H1 (cell line): ENCODE measurements at regions not wholly inside any gene's neighbourhood (a gene's known extent, or its start where the extent isn't known, plus 50 kb on each side); places are given as distances from the start of the nearest gene placed in this dataset.
A peak's percentile ranks its signal among the peaks of the same experiment; 100 is the strongest.

Experiments used
- CTCF ChIA-PET: fragments of 300-600 bp; sonication (Branson Sonifier 250); formaldehyde crosslinking; loops from one replicate; lab custom pipeline; 2021; ENCODE audit not compliant: partially characterized antibody; lab: Charles Lee
- POLR2A ChIA-PET: fragments of 300-600 bp; sonication (Branson Sonifier 250); formaldehyde crosslinking; loops from one replicate; lab custom pipeline; 2021; ENCODE audit warnings: inconsistent platforms; ENCODE audit not compliant: partially characterized antibody; lab: Charles Lee
- DNase-seq, 2 experiments: peaks; one replicate each; pipeline versions ENCODE4 v3.0.0 to v3.0.0-alpha.2; 2010 to 2022; ENCODE audit warnings: low spot score in 2 of 2, low read depth in 1 of 2, mixed read lengths in 1 of 2
- FAIRE-seq: peaks from 2 replicates; lab custom pipeline; 2011; peaks lifted over from hg19 to GRCh38; lab: Jason Lieb, UNC
- H2AFZ ChIP-seq: 2 replicates; pipeline ENCODE4 v1.8.1; 2012; ENCODE audit warnings: low read length, inconsistent platforms
- H2AK5ac ChIP-seq: 2 replicates; pipeline ENCODE4 v1.6.1; 2013; ENCODE audit warnings: low read depth, low read length
- H2BK120ac ChIP-seq: replicated peaks from 2 replicates; pipeline ENCODE3; 2013; ENCODE audit warnings: low read depth, low read length, inconsistent platforms
- H2BK12ac ChIP-seq: 2 replicates; pipeline ENCODE4 v1.6.1; 2013; ENCODE audit warnings: low read depth, low read length
- H2BK15ac ChIP-seq: 2 replicates; pipeline ENCODE4 v1.6.1; 2013; ENCODE audit warnings: low read length
- H2BK20ac ChIP-seq: 2 replicates; pipeline ENCODE4 v1.6.1; 2013; ENCODE audit warnings: low read length
- H2BK5ac ChIP-seq: 2 replicates; pipeline ENCODE4 v1.6.1; 2013; ENCODE audit warnings: low read depth, low read length
- H3K14ac ChIP-seq: 2 replicates; pipeline ENCODE4 v1.6.1; 2013; ENCODE audit warnings: inconsistent platforms; ENCODE audit not compliant: insufficient read length
- H3K18ac ChIP-seq: 2 replicates; pipeline ENCODE4 v1.6.1; 2013; ENCODE audit warnings: low read length; ENCODE audit errors: extremely low read depth
- H3K23ac ChIP-seq: 2 replicates; pipeline ENCODE4 v1.6.1; 2013; ENCODE audit warnings: inconsistent platforms; ENCODE audit not compliant: insufficient read length
- H3K23me2 ChIP-seq: 2 replicates; pipeline ENCODE4 v1.6.1; 2013; ENCODE audit warnings: low read depth, low read length
- H3K27ac ChIP-seq: 2 replicates; pipeline ENCODE4 v1.6.1; 2011; ENCODE audit warnings: low read depth, low read length, inconsistent platforms
- H3K27me3 ChIP-seq, 4 experiments: replicated peaks in 1 of 4; 1 replicate in 1 of 4; 2 replicates in 3 of 4; pipeline versions ENCODE4 v1.6.1 to v1.8.1; 2011 to 2013; ENCODE audit warnings: low read length in 3 of 4, mild to moderate bottlenecking in 3 of 4, inconsistent platforms in 2 of 4, mixed read lengths in 2 of 4, moderate library complexity in 1 of 4; ENCODE audit not compliant: control insufficient read depth in 3 of 4, insufficient read depth in 3 of 4; ENCODE audit errors: extremely low read depth in 1 of 4
- H3K36me3 ChIP-seq, 4 experiments: 2 replicates each; pipeline versions ENCODE4 v1.6.1 to v1.8.1; 2011 to 2013; ENCODE audit warnings: mild to moderate bottlenecking in 4 of 4, low read length in 3 of 4, moderate library complexity in 2 of 4, control low read depth in 1 of 4, inconsistent platforms in 1 of 4; ENCODE audit not compliant: insufficient read depth in 4 of 4, control insufficient read depth in 2 of 4
- H3K4ac ChIP-seq: replicated peaks from 2 replicates; pipeline ENCODE3; 2013; ENCODE audit warnings: low read length, low read depth, mixed read lengths, inconsistent platforms; ENCODE audit not compliant: insufficient read length
- H3K4me1 ChIP-seq, 4 experiments: replicated peaks in 1 of 4; 1 replicate in 1 of 4; 2 replicates in 3 of 4; pipeline versions ENCODE4 v1.6.1 to v1.8.1; 2011 to 2013; ENCODE audit warnings: low read length in 3 of 4, inconsistent platforms in 2 of 4, mixed read lengths in 1 of 4; ENCODE audit not compliant: insufficient read depth in 4 of 4, control insufficient read depth in 3 of 4
- H3K4me2 ChIP-seq, 2 experiments: 2 replicates each; pipeline versions ENCODE4 v1.6.1 to v1.8.1; 2011 to 2013; ENCODE audit warnings: low read depth in 2 of 2, low read length in 2 of 2, control low read depth in 1 of 2, inconsistent platforms in 1 of 2, mild to moderate bottlenecking in 1 of 2; ENCODE audit not compliant: insufficient read depth in 1 of 2
- H3K4me3 ChIP-seq, 4 experiments: fragments of 200-600, 300-600 bp in 1 of 4; sonication (generic), shearing (Covaris generic), sonication (Bioruptor Twin) in 1 of 4; 2 replicates each; pipeline versions ENCODE4 v1.5.1 to v1.8.1; 2011 to 2016; ENCODE audit warnings: low read length in 4 of 4, low read depth in 3 of 4, control low read depth in 2 of 4, inconsistent platforms in 2 of 4, mild to moderate bottlenecking in 2 of 4, mixed read lengths in 1 of 4, moderate library complexity in 1 of 4; ENCODE audit not compliant: insufficient read depth in 2 of 4; ENCODE audit errors: extremely low read depth in 1 of 4
- H3K56ac ChIP-seq: replicated peaks from 2 replicates; pipeline ENCODE3; 2013; ENCODE audit warnings: low read depth, mild to moderate bottlenecking, mixed read lengths, low read length, inconsistent platforms; ENCODE audit not compliant: insufficient read length
- H3K79me1 ChIP-seq: 2 replicates; pipeline ENCODE4 v1.6.1; 2013; ENCODE audit warnings: low read depth, low read length, control low read depth
- H3K79me2 ChIP-seq, 2 experiments: 2 replicates each; pipeline versions ENCODE4 v1.6.1 to v1.8.1; 2012 to 2013; ENCODE audit warnings: low read length in 2 of 2, mild to moderate bottlenecking in 2 of 2, inconsistent platforms in 1 of 2; ENCODE audit not compliant: insufficient read depth in 2 of 2, control insufficient read depth in 1 of 2
- H3K9ac ChIP-seq, 4 experiments: replicated peaks in 1 of 4; 1 replicate in 1 of 4; 2 replicates in 3 of 4; pipeline versions ENCODE4 v1.6.1 to v1.8.1; 2011 to 2013; ENCODE audit warnings: low read depth in 3 of 4, low read length in 3 of 4, control low read depth in 2 of 4, mild to moderate bottlenecking in 2 of 4, moderate library complexity in 2 of 4, inconsistent platforms in 1 of 4; ENCODE audit errors: extremely low read depth in 1 of 4
- H3K9me3 ChIP-seq, 2 experiments: 2 replicates each; pipeline versions ENCODE4 v1.6.1 to v1.8.1; 2012 to 2013; ENCODE audit warnings: mild to moderate bottlenecking in 2 of 2, moderate library complexity in 2 of 2, control low read depth in 1 of 2, inconsistent platforms in 1 of 2, low read depth in 1 of 2, low read length in 1 of 2, mixed read lengths in 1 of 2; ENCODE audit not compliant: insufficient read depth in 2 of 2
- H4K20me1 ChIP-seq, 2 experiments: replicated peaks in 1 of 2; 2 replicates each; pipeline versions ENCODE3 to v1.8.1; 2011 to 2013; ENCODE audit warnings: inconsistent platforms in 2 of 2, low read length in 2 of 2, mild to moderate bottlenecking in 1 of 2; ENCODE audit not compliant: insufficient read depth in 2 of 2, control insufficient read depth in 1 of 2
- H4K5ac ChIP-seq: 2 replicates; pipeline ENCODE4 v1.6.1; 2013; ENCODE audit warnings: low read length, low read depth, mixed read lengths, inconsistent platforms; ENCODE audit not compliant: insufficient read length
- H4K8ac ChIP-seq: 2 replicates; pipeline ENCODE4 v1.8.0; 2013; ENCODE audit warnings: mild to moderate bottlenecking, moderate library complexity, low read length, inconsistent platforms; ENCODE audit not compliant: insufficient read depth; ENCODE audit errors: extremely low read depth
- H4K91ac ChIP-seq: replicated peaks from 2 replicates; pipeline ENCODE3; 2013; ENCODE audit warnings: low read length, mixed read lengths, inconsistent platforms; ENCODE audit not compliant: insufficient read length
- ASH2L ChIP-seq: fragments of 200-600, 300-600 bp; sonication (generic); IDR thresholded peaks from one replicate; pipeline ENCODE4 v1.7.1; 2017; ENCODE audit warnings: low read length
- BRCA1 ChIP-seq: IDR thresholded peaks from 2 replicates; pipeline ENCODE4 v1.6.1; 2012; ENCODE audit warnings: low read depth, low read length, improper control_type of control experiment
- CREB1 ChIP-seq: IDR thresholded peaks from 2 replicates; pipeline ENCODE4 v1.6.1; 2012; ENCODE audit warnings: inconsistent platforms
- CTBP2 ChIP-seq: IDR thresholded peaks from 2 replicates; pipeline ENCODE4 v1.7.0; 2011; ENCODE audit warnings: borderline replicate concordance, mild to moderate bottlenecking, moderate library complexity, mixed read lengths, low read length; ENCODE audit not compliant: insufficient read depth, insufficient read length
- EGR1 ChIP-seq: IDR thresholded peaks from 2 replicates; pipeline ENCODE4 v1.6.1; 2011; ENCODE audit warnings: low read depth, low read length, borderline replicate concordance
- EP300 ChIP-seq, 2 experiments: IDR thresholded peaks; 1 replicate in 1 of 2; 2 replicates in 1 of 2; pipeline ENCODE4 v1.6.1; 2011 to 2012; ENCODE audit warnings: low read depth in 2 of 2, low read length in 2 of 2, mild to moderate bottlenecking in 2 of 2, borderline replicate concordance in 1 of 2, inconsistent platforms in 1 of 2, moderate library complexity in 1 of 2
- EZH2 ChIP-seq: fragments of 200-600 bp; sonication (generic); IDR thresholded peaks from 2 replicates; pipeline ENCODE4 v1.7.1; 2012; ENCODE audit warnings: low read depth, mild to moderate bottlenecking, moderate library complexity, low read length, inconsistent platforms; ENCODE audit not compliant: severe bottlenecking
- HDAC6 ChIP-seq: IDR thresholded peaks from one replicate; pipeline ENCODE4 v1.7.1; 2012; ENCODE audit warnings: low read depth, mild to moderate bottlenecking, inconsistent platforms, low read length, moderate library complexity
- KDM4A ChIP-seq: IDR thresholded peaks from one replicate; pipeline ENCODE4 v1.7.1; 2012; ENCODE audit warnings: low read depth, mild to moderate bottlenecking, moderate library complexity, low read length, inconsistent platforms; ENCODE audit not compliant: severe bottlenecking
- NANOG ChIP-seq: IDR thresholded peaks from 2 replicates; pipeline ENCODE4 v1.6.1; 2011; ENCODE audit warnings: low read length, low read depth, mild to moderate bottlenecking, inconsistent platforms; ENCODE audit not compliant: insufficient read depth, poor library complexity, severe bottlenecking
- POLR2A ChIP-seq, 2 experiments: IDR thresholded peaks; 1 replicate in 1 of 2; 2 replicates in 1 of 2; pipeline ENCODE4 v1.6.1; 2011; ENCODE audit warnings: low read depth in 2 of 2, low read length in 2 of 2, mild to moderate bottlenecking in 2 of 2; ENCODE audit errors: control extremely low read depth in 1 of 2
- SIX5 ChIP-seq: IDR thresholded peaks from 2 replicates; pipeline ENCODE4 v1.6.1; 2011; ENCODE audit warnings: mild to moderate bottlenecking, low read depth, low read length
- SRF ChIP-seq: IDR thresholded peaks from 2 replicates; pipeline ENCODE4 v1.6.1; 2011; ENCODE audit warnings: mild to moderate bottlenecking, low read depth, low read length, moderate library complexity
- WGBS, 2 experiments: shearing (Covaris generic) in 1 of 2; methylation state at CpG; one replicate each; pipeline versions ENCODE4 v1.1.6 to v1.1.7; 2013 to 2015; ENCODE audit warnings: low lambda C conversion rate in 2 of 2, mixed read lengths in 2 of 2, inconsistent platforms in 1 of 2, low coverage in 1 of 2, missing lambda C conversion rate in 1 of 2; ENCODE audit not compliant: insufficient replicate concordance in 2 of 2, insufficient coverage in 1 of 2, insufficient read length in 1 of 2; ENCODE audit errors: extremely low coverage in 1 of 2, missing lambda C conversion rate in 1 of 2; 5-methylcytosine and 5-hydroxymethylcytosine counted together
- TF ChIP-seq, protein P1 (sequence below): IDR thresholded peaks from 2 replicates; pipeline ENCODE4 v1.6.1; 2012; ENCODE audit warnings: inconsistent platforms

GRCh38 chr3:144501467-144501866 lies 529.8 kb downstream of the DIPK2A start:
- H3K23me2 ChIP-seq = no peaks in the 10 kb centered on the region
- peak overlapping the region; percentile 77 for H2BK120ac ChIP-seq
- H2BK12ac ChIP-seq = no peak overlapping the region
- peak overlapping the region; percentile 15; the same call in 1 of the 2 replicates for H2BK20ac ChIP-seq
- H4K91ac ChIP-seq = no peak overlapping the region
- no peak overlapping the region for H2AFZ ChIP-seq
- 84% methylated on average over 1 of the region's 1 CpG; no CpG with 5 or more reads in 1 of the 2 experiments for WGBS, 2 experiments
- H3K4me1 ChIP-seq = peaks cover 0 to 7% (median 0%) of the 10 kb centered on the region in 4 experiments; a peak in 2 of 7 replicates
- no peaks in the 10 kb centered on the region for H4K20me1 ChIP-seq
- H3K79me1 ChIP-seq = no peaks in the 10 kb centered on the region
- H3K27me3 ChIP-seq = no peaks in the 10 kb centered on the region
- FAIRE-seq (no peak), DNase-seq (no peak)
- H2BK5ac ChIP-seq = no peak overlapping the region
- H3K56ac ChIP-seq = no peak overlapping the region
- H3K4ac ChIP-seq = no peak overlapping the region
- H3K14ac ChIP-seq = no peak overlapping the region
- H4K8ac ChIP-seq = no peak overlapping the region
- CTCF ChIA-PET = interaction anchor here (0.6 kb wide), 1 partner anchor 364 kb away, joined by 5 read pairs; no protein-coding TSS in a partner anchor
- no peak overlapping the region for H2AK5ac ChIP-seq
- no peak overlapping the region for H3K27ac ChIP-seq
- TF ChIP-seq POLR2A (IDR thresholded peaks at IDR 0.05; ENCODE audit: control extremely low read depth in 1 of 2, low read depth in 2 of 2, low read length in 2 of 2) = no peak
- no peak for TF ChIP-seq HDAC6
- no peak for TF ChIP-seq BRCA1
- no peak for TF ChIP-seq NANOG
- no peak for TF ChIP-seq CREB1
- TF ChIP-seq EZH2 = no peak
- no peak for TF ChIP-seq SRF
- no peak for TF ChIP-seq SIX5
- TF ChIP-seq, protein P1, sequence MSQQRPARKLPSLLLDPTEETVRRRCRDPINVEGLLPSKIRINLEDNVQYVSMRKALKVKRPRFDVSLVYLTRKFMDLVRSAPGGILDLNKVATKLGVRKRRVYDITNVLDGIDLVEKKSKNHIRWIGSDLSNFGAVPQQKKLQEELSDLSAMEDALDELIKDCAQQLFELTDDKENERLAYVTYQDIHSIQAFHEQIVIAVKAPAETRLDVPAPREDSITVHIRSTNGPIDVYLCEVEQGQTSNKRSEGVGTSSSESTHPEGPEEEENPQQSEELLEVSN = no peak
- TF ChIP-seq CTBP2 = no peak
- no peak for TF ChIP-seq ASH2L
- TF ChIP-seq EGR1 = no peak
- no peak for TF ChIP-seq EP300 (IDR thresholded peaks at IDR 0.05; ENCODE audit: borderline replicate concordance in 1 of 2, low read depth in 2 of 2, low read length in 2 of 2)
- no peak for TF ChIP-seq KDM4A
- H4K5ac ChIP-seq = no peak overlapping the region
- H3K9ac ChIP-seq = no peak overlapping the region
- POLR2A ChIA-PET = interaction anchor here (0.6 kb wide), 1 partner anchor 103 kb away, joined by 4 read pairs; no protein-coding TSS in a partner anchor
- no peak overlapping the region for H3K23ac ChIP-seq
- no peak overlapping the region for H2BK15ac ChIP-seq
- no peaks in the 10 kb centered on the region; a peak in 1 of 4 replicates for H3K9me3 ChIP-seq
- no peaks in the 10 kb centered on the region for H3K79me2 ChIP-seq
- H3K18ac ChIP-seq = no peak overlapping the region
- no peak overlapping the region for H3K4me3 ChIP-seq
- no peak overlapping the region for H3K4me2 ChIP-seq
- H3K36me3 ChIP-seq = no peaks in the 10 kb centered on the region
